ENCODE measurements at regions not wholly inside any gene's neighbourhood (a gene's known extent, or its start where the extent isn't known, plus 50 kb on each side); places are given as distances from the start of the nearest gene placed in this dataset.
A peak's percentile ranks its signal among the peaks of the same experiment; 100 is the strongest.

DNA sequence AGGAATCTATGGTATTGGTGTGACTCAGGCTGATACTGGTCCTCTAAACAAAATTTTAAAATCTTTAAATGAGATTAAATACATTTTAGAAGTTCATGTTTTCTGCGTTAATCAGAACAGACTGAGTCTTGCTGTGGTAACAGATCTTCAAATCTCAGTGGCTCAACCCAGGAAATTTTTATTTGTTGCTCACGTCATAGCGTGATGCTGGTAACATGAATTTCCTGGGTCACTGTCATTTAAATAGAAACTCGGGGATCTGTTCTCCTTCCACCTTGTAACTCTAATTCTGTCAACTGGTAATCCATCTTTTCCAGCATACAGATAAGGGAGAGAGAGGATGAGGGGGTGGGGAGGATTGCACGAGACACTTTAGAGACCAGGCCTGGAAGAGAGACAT is 90.0 kb downstream of the CDC42EP3 start:
- DNase-seq = peak; percentile 21
- TF ChIP-seq, protein P1, sequence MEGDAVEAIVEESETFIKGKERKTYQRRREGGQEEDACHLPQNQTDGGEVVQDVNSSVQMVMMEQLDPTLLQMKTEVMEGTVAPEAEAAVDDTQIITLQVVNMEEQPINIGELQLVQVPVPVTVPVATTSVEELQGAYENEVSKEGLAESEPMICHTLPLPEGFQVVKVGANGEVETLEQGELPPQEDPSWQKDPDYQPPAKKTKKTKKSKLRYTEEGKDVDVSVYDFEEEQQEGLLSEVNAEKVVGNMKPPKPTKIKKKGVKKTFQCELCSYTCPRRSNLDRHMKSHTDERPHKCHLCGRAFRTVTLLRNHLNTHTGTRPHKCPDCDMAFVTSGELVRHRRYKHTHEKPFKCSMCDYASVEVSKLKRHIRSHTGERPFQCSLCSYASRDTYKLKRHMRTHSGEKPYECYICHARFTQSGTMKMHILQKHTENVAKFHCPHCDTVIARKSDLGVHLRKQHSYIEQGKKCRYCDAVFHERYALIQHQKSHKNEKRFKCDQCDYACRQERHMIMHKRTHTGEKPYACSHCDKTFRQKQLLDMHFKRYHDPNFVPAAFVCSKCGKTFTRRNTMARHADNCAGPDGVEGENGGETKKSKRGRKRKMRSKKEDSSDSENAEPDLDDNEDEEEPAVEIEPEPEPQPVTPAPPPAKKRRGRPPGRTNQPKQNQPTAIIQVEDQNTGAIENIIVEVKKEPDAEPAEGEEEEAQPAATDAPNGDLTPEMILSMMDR (IDR thresholded peaks at IDR 0.05; ENCODE audit: low read depth, low read length) = no peak
- no peak overlapping the region for H3K4me3 ChIP-seq (ENCODE audit: low read depth, low read length)
- H3K36me3 ChIP-seq = no peaks in the 10 kb centered on the region
- H3K27ac ChIP-seq = no peak overlapping the region
- no peaks in the 10 kb centered on the region for H3K27me3 ChIP-seq (ENCODE audit: insufficient read depth, low read depth, severe bottlenecking)
- peaks cover 4% of the 10 kb centered on the region for H3K9me3 ChIP-seq (ENCODE audit: severe bottlenecking)

DNA sequence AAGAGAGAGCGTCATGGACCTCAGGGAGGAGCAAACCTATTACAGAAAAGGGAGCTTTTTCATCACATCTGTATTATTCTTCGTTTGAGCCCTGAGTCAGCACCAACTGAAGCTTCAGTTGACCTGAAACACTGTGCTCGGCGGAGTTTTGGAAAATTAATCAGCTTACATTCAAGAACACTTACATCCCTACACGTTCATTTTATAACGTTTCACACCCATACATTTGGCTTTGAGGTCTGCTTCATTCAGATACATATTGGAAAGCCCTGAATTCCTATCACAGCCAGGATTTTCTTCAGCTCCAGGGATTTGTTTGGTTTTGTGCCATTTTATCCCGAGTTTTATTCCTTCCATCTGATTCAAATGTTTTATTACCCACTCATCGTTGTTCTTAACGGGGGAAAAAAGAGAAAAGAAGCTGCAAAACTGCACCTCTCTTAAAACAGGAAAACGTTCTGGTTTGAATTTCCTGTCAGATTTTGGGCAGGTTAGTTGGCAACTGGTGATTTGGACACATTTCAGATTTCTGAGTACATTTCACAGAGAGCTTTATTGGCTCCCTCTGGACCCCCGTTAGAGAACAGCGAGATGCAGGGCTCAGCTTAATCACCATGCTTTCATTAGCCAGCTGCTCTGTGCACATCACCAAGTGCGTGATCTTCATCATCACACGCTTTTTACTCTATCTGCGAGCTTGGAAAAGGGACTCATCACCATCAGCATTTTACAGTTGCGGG is 88.8 kb downstream of the CDC42EP3 start:
- no peak overlapping the region for H3K27ac ChIP-seq
- no peak overlapping the region for H3K4me3 ChIP-seq (ENCODE audit: low read depth, low read length)
- TF ChIP-seq, protein P1 (IDR thresholded peaks at IDR 0.05; ENCODE audit: low read depth, low read length) = no peak
- H3K9me3 ChIP-seq (ENCODE audit: severe bottlenecking) = peaks cover 4% of the 10 kb centered on the region
- no peaks in the 10 kb centered on the region for H3K27me3 ChIP-seq (ENCODE audit: insufficient read depth, low read depth, severe bottlenecking)
- H3K36me3 ChIP-seq = no peaks in the 10 kb centered on the region
- no peak for DNase-seq

DNA sequence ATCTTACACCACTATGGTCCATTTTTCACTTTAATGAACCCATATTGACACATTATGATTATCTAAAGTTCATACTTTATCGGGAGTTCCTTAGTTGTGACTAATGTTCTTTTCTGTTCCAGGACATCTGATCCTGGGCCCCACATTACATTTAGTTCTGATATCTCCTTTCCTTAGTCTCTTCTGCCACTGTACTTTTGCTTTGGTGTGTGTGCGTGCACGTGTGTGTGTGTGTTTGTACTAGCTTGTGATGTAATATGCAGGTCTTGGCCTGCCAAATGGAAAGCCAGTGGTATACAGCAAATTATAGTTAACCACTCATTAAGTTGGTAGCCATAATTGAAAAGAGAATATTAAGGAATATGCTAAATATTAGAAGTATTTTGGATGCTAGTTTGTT is 88.0 kb downstream of the CDC42EP3 start:
- no peaks in the 10 kb centered on the region for H3K36me3 ChIP-seq
- H3K27me3 ChIP-seq (ENCODE audit: insufficient read depth, low read depth, severe bottlenecking) = no peaks in the 10 kb centered on the region
- H3K27ac ChIP-seq = no peak overlapping the region
- no peak overlapping the region for H3K4me3 ChIP-seq (ENCODE audit: low read depth, low read length)
- H3K9me3 ChIP-seq (ENCODE audit: severe bottlenecking) = peaks cover 4% of the 10 kb centered on the region
- TF ChIP-seq, protein P1 (IDR thresholded peaks at IDR 0.05; ENCODE audit: low read depth, low read length) = no peak
- no peak for DNase-seq

DNA sequence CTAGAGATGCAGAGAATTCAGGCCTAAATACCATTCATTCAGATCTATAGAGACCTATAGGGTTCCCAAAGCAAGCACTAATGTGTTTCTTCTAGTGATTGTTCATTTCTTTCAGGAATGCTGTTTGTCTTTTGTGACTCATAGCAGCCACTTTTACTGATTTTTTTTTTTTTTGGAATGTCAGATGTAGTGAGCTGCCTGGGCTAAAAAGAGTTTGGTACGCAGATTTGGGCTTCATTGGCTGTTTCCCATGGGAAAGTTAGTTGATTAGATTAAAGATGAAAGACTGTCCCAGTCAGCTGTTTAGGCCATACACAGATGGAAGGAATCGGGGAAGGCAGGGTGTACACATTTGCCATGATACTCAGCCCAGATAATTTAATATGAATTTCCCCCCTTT is 87.6 kb downstream of the CDC42EP3 start:
- H3K4me3 ChIP-seq (ENCODE audit: low read depth, low read length) = no peak overlapping the region
- no peak for DNase-seq
- peaks cover 4% of the 10 kb centered on the region for H3K9me3 ChIP-seq (ENCODE audit: severe bottlenecking)
- H3K27ac ChIP-seq = no peak overlapping the region
- H3K36me3 ChIP-seq = no peaks in the 10 kb centered on the region
- no peaks in the 10 kb centered on the region for H3K27me3 ChIP-seq (ENCODE audit: insufficient read depth, low read depth, severe bottlenecking)
- TF ChIP-seq, protein P1 (IDR thresholded peaks at IDR 0.05; ENCODE audit: low read depth, low read length) = no peak

DNA sequence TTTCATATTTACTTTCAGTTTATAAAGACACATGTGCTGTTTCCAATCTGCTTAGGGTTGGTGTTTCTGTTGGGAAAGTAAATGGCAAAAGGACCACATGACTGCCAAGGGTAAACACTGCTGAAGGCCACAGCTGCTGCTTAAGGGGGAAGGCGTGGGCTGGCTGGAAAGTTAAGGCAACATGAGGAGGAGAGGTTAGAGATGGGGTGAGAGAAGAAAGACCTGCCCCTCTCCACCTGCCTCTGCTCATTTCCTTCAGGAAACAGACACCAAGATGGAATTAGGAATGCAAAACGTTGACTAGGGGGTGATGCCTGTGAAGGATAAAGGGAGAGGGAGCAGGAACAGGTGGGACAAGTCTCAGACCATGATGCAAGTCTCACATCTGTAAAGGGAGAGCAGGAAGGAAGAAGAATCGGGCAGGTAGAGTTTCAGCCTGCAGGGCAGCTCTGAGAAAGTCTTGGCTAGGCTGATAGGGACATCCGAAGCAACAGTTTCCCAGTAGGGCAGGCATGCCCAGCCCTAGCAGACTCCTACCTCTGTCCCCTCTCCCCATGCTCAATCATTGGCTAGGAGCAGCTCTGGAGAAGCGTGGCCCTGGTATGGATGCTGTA is 86.0 kb downstream of the CDC42EP3 start:
- H3K27me3 ChIP-seq (ENCODE audit: insufficient read depth, low read depth, severe bottlenecking) = no peaks in the 10 kb centered on the region
- DNase-seq = no peak
- no peak overlapping the region for H3K4me3 ChIP-seq (ENCODE audit: low read depth, low read length)
- H3K36me3 ChIP-seq = no peaks in the 10 kb centered on the region
- H3K9me3 ChIP-seq (ENCODE audit: severe bottlenecking) = no peaks in the 10 kb centered on the region
- TF ChIP-seq, protein P1 (IDR thresholded peaks at IDR 0.05; ENCODE audit: low read depth, low read length) = no peak
- no peak overlapping the region for H3K27ac ChIP-seq
